Smooth muscle cell (in vitro differentiated cells): ENCODE measurements at regions not wholly inside any gene's neighbourhood (a gene's known extent, or its start where the extent isn't known, plus 50 kb on each side); places are given as distances from the start of the nearest gene placed in this dataset.

ENCODE experiments used
- DNase-seq: peaks from one replicate; lab custom pipeline; 2025; ENCODE audit not compliant: unreplicated experiment; lab: John Stamatoyannopoulos, UW
- H2AFZ ChIP-seq: fragments of 200-600 bp; sonication (generic); 2 replicates; pipeline ENCODE4 v1.6.0; 2016; ENCODE audit warnings: antibody characterized with exemption, low read depth, mild to moderate bottlenecking
- H3F3A ChIP-seq: fragments of 200-600 bp; sonication (generic); 2 replicates; pipeline ENCODE4 v1.6.0; 2017; ENCODE audit warnings: antibody characterized with exemption, low read depth
- H3K27ac ChIP-seq: fragments of 200-600 bp; sonication (generic); 2 replicates; pipeline ENCODE4 v1.5.1; 2016; ENCODE audit warnings: low read depth, mild to moderate bottlenecking
- H3K27me3 ChIP-seq: fragments of 200-600 bp; sonication (generic); 2 replicates; pipeline ENCODE4 v1.6.1; 2016; ENCODE audit warnings: low read depth, mild to moderate bottlenecking
- H3K36me3 ChIP-seq: fragments of 200-600 bp; sonication (generic); 2 replicates; pipeline ENCODE4 v1.5.1; 2016; ENCODE audit warnings: low read depth
- H3K4me1 ChIP-seq: fragments of 200-600 bp; sonication (generic); 2 replicates; pipeline ENCODE4 v1.5.1; 2016; ENCODE audit warnings: low read depth
- H3K4me2 ChIP-seq: fragments of 200-600 bp; sonication (generic); 2 replicates; pipeline ENCODE4 v1.6.0; 2016; ENCODE audit warnings: mild to moderate bottlenecking
- H3K4me3 ChIP-seq: fragments of 200-600 bp; sonication (generic); 2 replicates; pipeline ENCODE4 v1.5.1; 2016; ENCODE audit warnings: mild to moderate bottlenecking
- H3K79me2 ChIP-seq: fragments of 200-600 bp; sonication (generic); 2 replicates; pipeline ENCODE4 v1.6.0; 2016; ENCODE audit warnings: low read depth, mild to moderate bottlenecking
- H3K9ac ChIP-seq: fragments of 200-600 bp; sonication (generic); 2 replicates; pipeline ENCODE4 v1.6.0; 2016; ENCODE audit warnings: low read depth
- H3K9me3 ChIP-seq: fragments of 200-600 bp; sonication (generic); replicated peaks from 2 replicates; pipeline ENCODE4 v1.5.1; 2016; ENCODE audit warnings: low read depth
- H4K20me1 ChIP-seq: fragments of 200-600 bp; sonication (generic); 2 replicates; pipeline ENCODE4 v1.6.0; 2016; ENCODE audit warnings: low read depth
- WGBS: methylation state at CpG from one replicate; pipeline ENCODE4 v1.1.7; 2016; ENCODE audit warnings: low lambda C conversion rate; 5-methylcytosine and 5-hydroxymethylcytosine counted together
- TF ChIP-seq, protein P1 (sequence below): fragments of 200-600 bp; sonication (generic); IDR thresholded peaks from 2 replicates; pipeline ENCODE4 v1.5.1; 2017; ENCODE audit warnings: borderline replicate concordance, mild to moderate bottlenecking, antibody characterized with exemption; ENCODE audit not compliant: insufficient read depth, poor library complexity, severe bottlenecking

DNA sequence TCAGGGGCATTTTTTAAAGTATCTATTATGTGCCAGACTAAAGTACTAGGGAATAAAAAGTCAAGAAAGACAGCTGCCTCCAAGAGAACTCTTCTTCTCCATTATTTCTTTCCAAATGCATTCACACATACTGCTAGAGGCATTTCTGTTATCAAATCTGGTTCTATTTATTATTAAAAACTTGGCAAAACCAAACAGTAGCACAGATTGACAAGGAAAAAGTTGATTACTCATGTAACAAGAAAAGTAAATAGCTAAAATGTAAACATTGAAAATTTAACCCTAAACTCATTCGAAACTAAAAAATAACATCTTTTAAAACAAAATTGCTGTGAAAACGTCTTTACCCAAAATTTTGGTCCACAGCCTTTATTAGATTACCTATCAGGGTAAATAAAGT lies 132.9 kb upstream of the GUCY1A2 start:
- Histone ChIP-seq H3K9ac (no peak overlapping the region), H3K4me2 (no peak overlapping the region), H2AFZ (no peak overlapping the region), H3K9me3 (no peaks in the 10 kb centered on the region), H4K20me1 (no peaks in the 10 kb centered on the region), H3K27me3 (no peaks in the 10 kb centered on the region), H3K36me3 (no peaks in the 10 kb centered on the region), H3K4me1 (no peaks in the 10 kb centered on the region), H3K27ac (no peak overlapping the region), H3K79me2 (no peaks in the 10 kb centered on the region), H3F3A (no peaks in the 10 kb centered on the region), H3K4me3 (no peak overlapping the region)
- no peak for DNase-seq
- WGBS = 71% methylated on average over 2 of the region's 2 CpGs
- TF ChIP-seq, protein P1, sequence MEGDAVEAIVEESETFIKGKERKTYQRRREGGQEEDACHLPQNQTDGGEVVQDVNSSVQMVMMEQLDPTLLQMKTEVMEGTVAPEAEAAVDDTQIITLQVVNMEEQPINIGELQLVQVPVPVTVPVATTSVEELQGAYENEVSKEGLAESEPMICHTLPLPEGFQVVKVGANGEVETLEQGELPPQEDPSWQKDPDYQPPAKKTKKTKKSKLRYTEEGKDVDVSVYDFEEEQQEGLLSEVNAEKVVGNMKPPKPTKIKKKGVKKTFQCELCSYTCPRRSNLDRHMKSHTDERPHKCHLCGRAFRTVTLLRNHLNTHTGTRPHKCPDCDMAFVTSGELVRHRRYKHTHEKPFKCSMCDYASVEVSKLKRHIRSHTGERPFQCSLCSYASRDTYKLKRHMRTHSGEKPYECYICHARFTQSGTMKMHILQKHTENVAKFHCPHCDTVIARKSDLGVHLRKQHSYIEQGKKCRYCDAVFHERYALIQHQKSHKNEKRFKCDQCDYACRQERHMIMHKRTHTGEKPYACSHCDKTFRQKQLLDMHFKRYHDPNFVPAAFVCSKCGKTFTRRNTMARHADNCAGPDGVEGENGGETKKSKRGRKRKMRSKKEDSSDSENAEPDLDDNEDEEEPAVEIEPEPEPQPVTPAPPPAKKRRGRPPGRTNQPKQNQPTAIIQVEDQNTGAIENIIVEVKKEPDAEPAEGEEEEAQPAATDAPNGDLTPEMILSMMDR = no peak

GRCh38 chr11:107140983-107141382 lies 122.7 kb upstream of the GUCY1A2 start:
- 73% methylated on average over 3 of the region's 3 CpGs for WGBS
- no peak overlapping the region for H3K27ac ChIP-seq

GRCh38 chr11:107139396-107139795 lies 121.1 kb upstream of the GUCY1A2 start:
- Histone ChIP-seq H3K36me3 (no peaks in the 10 kb centered on the region), H3K4me3 (no peak overlapping the region)
- WGBS = 90% methylated on average over 4 of the region's 4 CpGs

More at GRCh38 chr11:107140983-107141382, 122.7 kb upstream of the GUCY1A2 start:
- Histone ChIP-seq H3K4me1 (no peaks in the 10 kb centered on the region), H3K36me3 (no peaks in the 10 kb centered on the region), H3K79me2 (no peaks in the 10 kb centered on the region), H2AFZ (no peak overlapping the region), H3K4me3 (no peak overlapping the region), H3K27me3 (no peaks in the 10 kb centered on the region), H4K20me1 (no peaks in the 10 kb centered on the region), H3F3A (no peaks in the 10 kb centered on the region), H3K4me2 (no peak overlapping the region), H3K9ac (no peak overlapping the region), H3K9me3 (no peaks in the 10 kb centered on the region)
- TF ChIP-seq, protein P1 = no peak
- DNase-seq = no peak

GRCh38 chr11:107136892-107137291 lies 118.6 kb upstream of the GUCY1A2 start:
- H3K79me2 ChIP-seq = no peaks in the 10 kb centered on the region
- no peak overlapping the region for H3K9ac ChIP-seq
- no peak overlapping the region for H3K27ac ChIP-seq
- no peak overlapping the region for H3K4me2 ChIP-seq
- H3K27me3 ChIP-seq = no peaks in the 10 kb centered on the region
- H3K36me3 ChIP-seq = no peaks in the 10 kb centered on the region
- no peak overlapping the region for H3K4me3 ChIP-seq
- TF ChIP-seq, protein P1 = no peak
- no peaks in the 10 kb centered on the region for H3K4me1 ChIP-seq
- H3K9me3 ChIP-seq = no peaks in the 10 kb centered on the region
- no peaks in the 10 kb centered on the region for H4K20me1 ChIP-seq
- H3F3A ChIP-seq = no peaks in the 10 kb centered on the region
- no peak overlapping the region for H2AFZ ChIP-seq
- 88% methylated on average over 2 of the region's 2 CpGs for WGBS
- no peak for DNase-seq

More at GRCh38 chr11:107139396-107139795, 121.1 kb upstream of the GUCY1A2 start:
- Histone ChIP-seq H3K4me1 (no peaks in the 10 kb centered on the region), H3K79me2 (no peaks in the 10 kb centered on the region), H3K27ac (no peak overlapping the region), H2AFZ (no peak overlapping the region), H3K9me3 (no peaks in the 10 kb centered on the region), H3K27me3 (no peaks in the 10 kb centered on the region), H3F3A (no peaks in the 10 kb centered on the region), H4K20me1 (no peaks in the 10 kb centered on the region), H3K9ac (no peak overlapping the region), H3K4me2 (no peak overlapping the region)
- TF ChIP-seq, protein P1 = no peak
- no peak for DNase-seq
